NCI-H2107 (cell line): ENCODE measurements at regions not wholly inside any gene's neighbourhood (a gene's known extent, or its start where the extent isn't known, plus 50 kb on each side); places are given as distances from the start of the nearest gene placed in this dataset.
"Not testable (repeated sequence)": the region's sequence is repeated elsewhere in the genome, so short reads cannot be mapped to it uniquely, and the experiment has no call there.

Experiments used
- DNase-seq: peaks from one replicate; lab custom pipeline; 2025; lab: John Stamatoyannopoulos, UW

DNA sequence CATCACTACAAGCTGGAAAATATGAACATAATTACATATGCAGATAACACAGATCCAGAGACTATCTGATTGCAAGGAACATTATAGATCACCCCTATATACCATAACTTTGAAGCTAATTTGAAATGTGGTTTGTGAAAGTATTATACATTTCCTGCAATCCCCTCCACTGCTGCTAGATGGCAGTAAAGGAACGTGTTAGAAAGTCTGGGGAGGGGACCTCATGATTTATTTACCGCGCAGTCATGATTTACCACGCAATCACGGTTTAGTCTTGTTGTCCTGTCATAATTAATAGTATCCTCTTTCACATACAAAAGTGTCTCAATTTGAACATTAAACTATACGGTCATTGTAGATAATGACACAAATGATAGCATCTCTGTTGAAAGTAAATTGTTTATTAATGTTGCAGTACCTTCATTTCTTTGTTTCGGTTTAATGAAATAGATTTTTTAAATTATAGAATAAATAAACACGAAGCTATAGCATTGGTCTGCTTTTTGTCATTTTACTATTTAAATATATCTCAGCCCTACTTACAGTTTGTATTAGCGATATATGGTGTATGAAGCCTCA lies 145.3 kb upstream of the PRSS1 start:
- no peak for DNase-seq

DNA sequence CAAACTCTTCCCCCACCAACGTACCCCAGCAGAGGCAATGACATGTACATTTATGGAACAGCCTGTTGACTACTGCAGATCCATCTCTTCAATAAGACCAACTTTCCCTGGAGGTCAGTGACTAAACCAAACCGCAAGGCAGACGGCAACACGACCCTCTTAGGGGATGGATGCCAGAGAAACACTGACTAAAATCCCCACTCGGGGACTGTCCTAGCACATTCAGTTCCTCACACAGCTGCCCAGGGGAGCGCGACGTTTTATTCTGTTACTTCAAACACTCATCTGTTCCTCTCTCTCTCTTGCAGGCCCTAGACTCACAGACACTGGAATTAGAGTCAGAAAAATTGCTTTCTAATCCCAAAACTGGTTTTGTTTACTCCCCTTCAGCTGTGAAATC lies 146.5 kb upstream of the PRSS1 start:
- no peak for DNase-seq

DNA sequence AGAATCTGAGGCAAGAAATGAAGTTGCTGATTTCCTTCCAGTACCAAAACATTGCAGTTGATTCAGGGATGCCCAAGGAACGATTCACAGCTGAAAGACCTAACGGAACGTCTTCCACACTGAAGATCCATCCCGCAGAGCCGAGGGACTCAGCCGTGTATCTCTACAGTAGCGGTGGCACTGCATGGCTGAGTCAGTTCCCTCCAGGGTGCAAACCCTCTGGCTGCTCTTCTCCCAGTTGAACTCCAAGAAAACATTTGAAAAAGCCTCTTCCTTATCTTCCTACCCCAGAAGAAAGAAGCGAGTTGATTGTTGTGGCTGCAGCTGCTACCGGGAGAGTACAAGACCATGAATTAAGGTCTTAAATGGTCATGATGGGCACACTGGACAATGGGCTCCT lies 147.1 kb upstream of the PRSS1 start:
- DNase-seq, result no peak

DNA sequence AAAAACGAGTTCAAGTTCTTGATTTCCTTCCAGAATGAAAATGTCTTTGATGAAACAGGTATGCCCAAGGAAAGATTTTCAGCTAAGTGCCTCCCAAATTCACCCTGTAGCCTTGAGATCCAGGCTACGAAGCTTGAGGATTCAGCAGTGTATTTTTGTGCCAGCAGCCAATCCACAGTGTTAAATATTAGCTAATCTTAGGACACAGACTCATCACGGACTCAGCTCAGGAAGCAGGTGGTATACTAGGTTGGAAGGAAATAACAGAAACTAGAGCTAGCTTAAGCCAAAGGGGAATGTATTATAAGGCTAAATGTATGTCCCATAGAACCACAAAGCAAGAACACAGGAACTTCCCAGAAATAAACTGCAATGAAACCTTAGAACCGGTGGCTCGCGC lies 151.0 kb upstream of the PRSS1 start:
- no peak for DNase-seq

DNA sequence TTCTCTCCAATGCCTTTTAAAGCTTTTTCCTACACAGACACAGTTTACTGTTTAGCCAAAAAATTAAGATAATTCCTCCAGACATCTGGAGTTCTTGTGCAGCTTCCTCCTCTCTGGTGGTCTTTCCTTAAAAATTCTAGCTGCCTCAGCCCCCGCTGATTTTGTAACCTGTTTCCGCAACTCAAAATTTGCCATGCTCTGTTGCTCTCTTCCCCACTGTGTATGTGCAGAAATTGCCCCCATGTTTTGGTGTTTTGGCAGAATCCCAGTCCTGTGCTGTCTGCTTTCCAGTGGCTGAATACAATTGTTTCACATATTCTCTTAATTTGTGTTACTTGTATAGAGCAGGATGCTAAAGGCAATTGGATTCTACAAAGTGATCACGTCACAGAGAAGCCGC lies 151.7 kb upstream of the PRSS1 start:
- DNase-seq, result no peak

DNA sequence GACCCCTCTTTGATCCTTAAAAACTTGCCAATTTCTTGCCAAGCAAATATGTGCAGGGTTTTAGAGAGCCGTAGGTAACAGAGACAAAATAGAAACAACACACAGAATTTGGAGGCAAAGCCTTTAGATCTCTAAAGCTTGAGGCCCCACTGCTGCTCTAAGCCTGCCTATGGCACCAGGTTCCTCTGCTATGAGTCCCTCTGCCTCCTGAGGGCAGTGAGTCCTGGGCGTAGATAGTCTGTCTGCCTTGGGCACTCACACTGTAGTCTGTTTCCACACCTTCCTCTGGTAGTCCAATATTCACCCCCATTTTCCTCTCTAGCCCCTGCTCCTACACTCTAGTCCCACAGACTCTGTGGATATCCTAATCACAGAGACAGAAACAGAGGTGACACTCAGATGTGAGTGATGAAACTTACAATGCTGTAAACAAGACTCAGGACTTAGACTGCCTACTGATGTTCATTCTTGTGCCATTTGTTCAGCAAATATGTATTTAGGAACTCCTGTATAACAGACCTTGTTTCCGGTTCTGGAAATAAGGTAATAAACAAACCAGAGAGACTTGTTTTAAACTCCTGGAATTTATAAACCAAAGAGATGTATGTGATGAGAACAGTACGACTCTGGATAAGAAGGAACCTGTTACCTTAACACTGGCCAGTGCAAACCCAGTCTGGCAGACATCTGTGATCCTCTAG lies 153.3 kb upstream of the PRSS1 start:
- DNase-seq, result no peak

DNA sequence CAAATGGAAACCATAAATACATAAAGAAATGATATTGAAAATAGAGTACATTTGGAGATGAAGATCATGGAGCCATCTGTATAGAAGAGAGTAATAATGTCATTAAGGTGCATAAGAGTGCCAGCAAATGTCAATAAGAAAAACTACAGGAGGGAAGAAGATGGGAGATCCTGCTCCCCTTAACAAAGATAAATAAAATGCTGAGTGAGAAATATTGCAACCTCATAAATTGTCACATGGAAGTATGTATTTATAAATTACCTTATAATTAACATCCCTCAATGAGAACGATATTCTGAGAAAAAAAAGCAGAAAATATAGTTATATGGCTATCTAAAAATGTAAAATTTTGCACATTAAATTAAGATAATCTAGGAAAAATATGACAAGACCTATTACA lies 155.2 kb upstream of the PRSS1 start:
- no peak for DNase-seq

DNA sequence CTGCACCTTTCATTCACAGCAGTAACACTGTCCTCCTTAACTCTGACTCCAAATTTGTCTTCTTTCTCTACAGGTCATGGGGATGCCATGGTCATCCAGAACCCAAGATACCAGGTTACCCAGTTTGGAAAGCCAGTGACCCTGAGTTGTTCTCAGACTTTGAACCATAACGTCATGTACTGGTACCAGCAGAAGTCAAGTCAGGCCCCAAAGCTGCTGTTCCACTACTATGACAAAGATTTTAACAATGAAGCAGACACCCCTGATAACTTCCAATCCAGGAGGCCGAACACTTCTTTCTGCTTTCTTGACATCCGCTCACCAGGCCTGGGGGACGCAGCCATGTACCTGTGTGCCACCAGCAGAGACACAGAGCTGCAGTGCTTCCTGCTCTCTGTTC lies 156.2 kb upstream of the PRSS1 start:
- DNase-seq, result no peak

DNA sequence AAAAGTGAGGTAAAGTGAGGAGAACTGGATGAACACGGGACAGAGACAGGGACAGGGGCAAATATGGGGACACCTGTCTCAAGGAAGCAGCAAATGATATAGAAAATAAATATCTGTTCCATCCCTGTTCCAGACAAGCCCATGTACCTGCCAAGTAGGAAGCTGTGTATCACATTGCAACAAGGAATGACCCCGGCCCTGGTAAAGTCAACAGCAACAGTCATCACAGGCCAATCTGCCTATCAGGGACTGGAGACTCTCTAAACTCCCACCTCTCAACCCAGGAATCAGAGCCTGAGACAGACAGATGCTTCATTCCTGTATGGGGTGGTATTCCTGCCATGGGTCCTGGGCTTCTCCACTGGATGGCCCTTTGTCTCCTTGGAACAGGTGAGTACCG lies 156.6 kb upstream of the PRSS1 start:
- no peak for DNase-seq

DNA sequence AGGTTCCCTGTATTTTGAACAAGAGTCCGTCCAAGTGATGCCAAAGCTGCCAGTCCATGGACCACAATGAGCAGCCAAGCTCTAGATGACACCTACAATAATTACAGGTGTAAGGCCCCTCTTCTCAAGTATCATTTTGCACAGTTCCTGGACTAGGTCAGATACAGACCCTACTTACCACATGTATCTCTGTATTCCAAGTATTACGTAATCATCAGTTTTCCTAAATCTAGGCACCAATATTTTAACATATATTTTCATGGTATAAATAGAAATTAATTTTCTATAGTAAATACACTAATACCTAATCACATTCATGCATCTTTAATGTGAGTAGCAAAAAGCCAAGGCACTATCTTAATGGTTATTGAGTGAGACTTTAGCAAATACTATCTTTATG lies 157.0 kb upstream of the PRSS1 start:
- no peak for DNase-seq

DNA sequence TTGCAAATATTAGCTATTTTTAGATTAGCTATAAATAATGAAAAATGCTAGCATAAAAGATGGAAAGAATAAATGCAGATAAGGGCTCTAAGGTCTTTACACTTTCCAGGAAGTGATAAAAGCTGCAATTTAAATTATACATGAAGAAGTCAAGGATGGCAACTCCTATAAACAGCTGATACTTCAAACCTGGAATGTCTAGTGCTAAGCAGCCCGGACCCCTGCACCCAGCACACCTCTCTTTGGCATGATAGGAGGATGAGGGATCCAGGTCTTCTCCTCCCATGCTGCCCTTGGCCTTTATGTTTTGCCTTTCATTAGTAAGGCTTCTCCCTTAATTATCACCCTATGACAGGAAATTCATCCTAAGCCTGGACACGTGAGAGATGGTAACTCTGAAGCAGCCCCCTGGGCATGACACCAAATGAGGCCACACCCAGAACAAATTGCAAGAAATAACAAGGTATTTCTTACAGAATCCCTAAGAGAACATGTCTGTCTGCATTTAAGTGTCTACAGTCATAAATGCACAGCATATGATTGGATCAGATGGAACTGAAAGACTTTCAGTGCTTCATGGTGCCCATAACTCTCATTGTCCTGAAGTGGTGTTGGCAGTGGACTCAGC lies 158.3 kb upstream of the PRSS1 start:
- DNase-seq, result no peak

DNA sequence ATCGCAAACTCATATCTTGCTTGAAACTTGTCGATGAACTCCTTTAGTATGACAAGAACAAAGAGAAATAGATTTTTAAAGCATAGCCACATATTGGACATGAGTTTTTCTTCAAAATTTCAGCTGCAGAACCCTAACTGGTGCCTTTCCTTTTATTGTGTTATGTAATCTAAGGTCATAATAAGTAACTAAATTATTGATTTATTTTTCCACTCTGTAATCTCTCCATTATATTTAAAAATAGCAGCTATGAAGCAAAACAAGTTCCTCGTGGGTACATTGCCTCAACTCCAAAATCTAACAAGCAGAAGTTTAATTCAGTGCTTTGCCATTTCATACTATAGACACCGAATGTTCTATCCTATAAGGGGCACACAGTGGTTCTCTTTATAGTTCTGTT lies 159.2 kb upstream of the PRSS1 start:
- no peak for DNase-seq

DNA sequence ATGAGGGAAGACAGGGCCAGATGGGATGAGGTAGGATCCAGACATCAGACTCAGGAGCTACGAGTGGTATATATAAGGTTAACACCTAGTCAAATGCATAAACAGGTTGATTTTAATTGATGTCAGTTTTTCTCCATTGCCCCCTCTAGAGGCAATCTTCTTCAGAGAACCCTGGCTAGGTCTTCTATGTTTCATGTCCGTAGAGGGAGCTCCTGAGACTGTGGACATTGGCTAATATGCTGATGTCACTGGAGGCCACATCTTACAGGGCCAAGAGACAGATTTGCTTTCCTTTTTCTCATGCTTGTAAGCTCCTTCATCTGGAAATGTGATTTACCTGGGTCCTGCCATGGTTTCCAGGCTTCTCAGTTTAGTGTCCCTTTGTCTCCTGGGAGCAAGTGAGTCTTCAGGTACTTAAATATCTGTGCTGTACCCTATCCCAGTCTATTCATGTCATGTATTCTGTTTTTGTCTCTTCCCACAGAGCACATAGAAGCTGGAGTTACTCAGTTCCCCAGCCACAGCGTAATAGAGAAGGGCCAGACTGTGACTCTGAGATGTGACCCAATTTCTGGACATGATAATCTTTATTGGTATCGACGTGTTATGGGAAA lies 161.6 kb upstream of the PRSS1 start:
- no peak for DNase-seq

DNA sequence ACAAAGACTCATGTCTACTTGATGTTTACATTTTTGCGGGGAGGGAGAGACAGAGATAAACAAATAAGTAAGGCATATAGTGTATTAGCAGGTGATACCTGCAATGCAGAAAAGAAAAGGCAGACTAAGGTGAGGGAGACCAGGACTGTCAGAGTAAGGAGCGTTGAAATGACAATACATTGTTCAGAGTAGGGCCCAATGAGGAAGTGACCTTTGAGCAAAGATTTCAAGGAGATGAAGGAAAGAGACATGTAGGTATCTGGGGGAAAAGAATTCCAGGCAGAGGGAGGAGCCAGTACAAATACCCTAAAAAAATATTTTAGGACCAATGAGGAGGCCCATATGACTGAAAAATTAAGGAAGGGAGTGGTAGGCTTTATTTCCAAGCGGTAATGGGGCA lies 162.7 kb upstream of the PRSS1 start:
- no peak for DNase-seq

DNA sequence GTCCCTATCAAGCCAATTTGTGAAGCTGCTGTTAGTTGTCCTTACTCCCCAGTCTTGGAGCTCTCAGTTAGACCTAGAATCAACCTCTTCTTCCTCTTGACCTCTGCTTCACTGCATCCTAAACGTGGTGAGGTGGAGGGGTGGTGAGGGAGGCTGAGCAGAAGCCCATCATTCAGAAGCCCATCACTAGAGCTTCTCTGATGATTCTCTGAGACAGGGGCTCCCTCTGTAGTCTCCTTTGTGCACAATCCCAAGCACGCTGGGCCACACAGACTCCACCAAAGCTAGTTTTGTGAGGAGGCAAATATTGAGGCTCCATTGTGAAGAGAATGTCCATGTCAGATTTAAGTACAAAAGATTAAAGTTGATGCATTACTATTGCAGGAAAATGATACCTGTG lies 163.8 kb upstream of the PRSS1 start:
- no peak for DNase-seq

DNA sequence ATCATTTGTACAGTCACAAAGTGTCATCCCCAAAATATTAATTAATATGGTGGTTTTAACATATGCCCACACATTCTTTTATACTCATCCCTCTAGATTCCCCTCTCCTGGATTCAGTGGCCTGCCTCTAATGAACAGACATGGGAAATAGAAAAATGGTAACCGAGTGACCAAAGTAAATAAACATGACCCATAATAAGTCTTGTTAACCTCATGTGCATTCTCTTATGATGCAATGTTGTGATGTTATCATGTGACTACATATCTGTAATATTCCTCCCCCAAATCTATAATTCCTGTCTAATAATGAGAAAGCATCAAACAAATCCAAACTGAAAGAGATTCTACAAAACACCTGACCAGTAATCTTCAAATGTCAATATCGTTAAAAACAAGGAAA lies 164.5 kb upstream of the PRSS1 start:
- no peak for DNase-seq

DNA sequence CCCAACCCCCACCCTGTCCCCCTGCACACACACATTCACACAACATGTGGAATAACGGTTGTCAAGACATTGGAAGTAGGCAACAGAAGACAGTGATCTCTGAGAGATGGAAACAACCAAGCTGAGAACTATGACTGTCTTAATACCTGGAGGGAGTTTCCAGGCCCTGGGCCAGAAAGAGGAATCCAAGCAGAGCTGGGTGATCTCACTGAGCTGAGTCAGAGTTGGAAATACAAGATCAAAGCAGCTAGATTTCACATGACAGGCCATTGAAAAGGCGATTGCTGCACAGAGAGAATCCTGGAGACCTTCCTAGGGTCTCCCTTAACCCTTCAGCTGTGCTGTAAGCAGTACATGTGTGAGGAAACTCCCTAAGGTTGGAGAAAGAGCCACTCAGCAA lies 165.8 kb upstream of the PRSS1 start:
- DNase-seq, result no peak

DNA sequence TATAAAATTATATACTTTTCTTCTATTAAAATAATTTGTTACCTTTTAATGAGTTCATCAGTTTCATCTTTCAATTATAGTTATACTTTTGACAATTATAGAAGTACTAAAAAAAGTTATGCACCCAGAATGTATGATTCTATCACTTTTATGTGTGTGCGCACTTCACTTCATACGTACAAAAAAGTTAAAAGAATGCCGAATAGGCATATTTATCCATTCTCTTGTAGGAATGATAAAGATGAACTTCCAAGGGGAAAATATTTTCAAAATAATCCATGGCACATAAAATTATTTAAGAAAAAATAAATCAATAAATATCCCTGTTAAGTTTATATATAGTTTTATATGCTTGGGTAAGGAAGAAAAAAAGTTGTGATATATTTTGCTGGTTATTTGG lies 166.9 kb upstream of the PRSS1 start:
- DNase-seq, result no peak

DNA sequence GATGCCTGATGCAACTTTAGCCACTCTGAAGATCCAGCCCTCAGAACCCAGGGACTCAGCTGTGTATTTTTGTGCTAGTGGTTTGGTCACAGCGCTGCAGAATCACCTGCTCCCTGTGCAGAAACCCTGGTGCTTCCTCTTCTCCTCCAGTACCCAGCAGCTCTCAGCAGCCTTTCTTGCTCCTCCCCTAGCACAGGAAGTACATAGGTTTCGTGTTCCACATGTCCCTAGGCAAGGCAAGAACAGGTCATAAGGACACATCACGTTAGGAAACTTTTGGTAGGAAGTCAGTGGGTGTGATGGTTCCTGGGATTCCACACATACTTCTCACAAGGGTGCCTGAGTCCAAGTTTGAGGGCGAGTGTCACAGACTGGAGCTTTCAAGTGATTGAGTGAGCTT lies 167.9 kb upstream of the PRSS1 start:
- no peak for DNase-seq

DNA sequence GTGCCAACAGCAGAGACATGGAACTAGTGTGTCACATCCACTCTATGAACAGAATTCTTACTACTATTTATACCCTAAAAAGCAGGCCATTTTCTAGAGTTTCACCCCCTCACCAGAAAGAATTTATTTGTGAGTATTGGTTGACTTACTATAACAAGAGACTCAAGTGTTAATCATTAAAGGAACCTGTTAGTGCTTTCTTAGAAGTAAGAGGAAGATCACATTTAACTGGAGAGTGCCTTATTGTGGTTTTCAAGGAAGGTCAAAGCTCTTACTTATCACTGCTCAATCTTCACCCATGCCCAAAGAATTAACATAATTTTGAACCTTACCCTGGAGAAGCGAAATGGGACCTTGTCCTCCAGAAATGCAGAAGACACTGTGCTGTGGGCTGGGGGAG lies 169.3 kb upstream of the PRSS1 start:
- DNase-seq, result no peak

DNA sequence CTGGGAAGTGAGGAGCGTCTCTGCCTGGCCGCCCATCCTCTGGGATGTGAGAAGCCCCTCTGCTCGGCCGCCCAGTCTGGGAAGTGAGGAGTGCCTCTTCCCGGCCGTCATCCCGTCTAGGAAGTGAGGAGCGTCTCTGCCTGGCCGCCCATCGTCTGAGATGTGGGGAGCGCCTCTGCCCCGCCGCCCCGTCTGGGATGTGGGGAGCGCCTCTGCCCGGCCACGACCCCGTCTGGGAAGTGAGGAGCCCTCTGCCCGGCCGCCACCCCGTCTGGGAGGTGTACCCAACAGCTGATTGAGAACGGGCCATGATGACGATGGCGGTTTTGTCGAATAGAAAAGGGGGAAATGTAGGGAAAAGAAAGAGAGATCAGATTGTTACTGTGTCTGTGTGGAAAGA lies 173.9 kb upstream of the PRSS1 start:
- not testable (repeated sequence) for DNase-seq

DNA sequence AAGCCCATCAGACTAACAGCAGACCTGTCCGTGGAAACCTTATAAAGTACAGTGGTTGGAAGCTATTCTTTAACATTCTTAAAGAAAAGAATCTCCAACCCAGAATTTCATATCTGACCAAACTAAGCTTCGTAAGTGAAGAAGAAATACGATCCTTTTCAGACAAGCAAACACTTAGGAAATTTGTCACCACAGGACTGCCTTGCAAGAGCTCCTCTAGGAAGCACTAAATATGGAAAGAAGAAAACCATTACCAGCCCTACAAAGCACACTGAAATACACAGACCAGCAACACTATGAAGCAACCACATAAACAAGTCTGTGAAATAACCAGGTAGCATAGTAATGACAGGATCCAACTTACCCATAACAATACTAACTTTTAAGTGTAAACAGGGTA lies 177.7 kb upstream of the PRSS1 start:
- no peak for DNase-seq

DNA sequence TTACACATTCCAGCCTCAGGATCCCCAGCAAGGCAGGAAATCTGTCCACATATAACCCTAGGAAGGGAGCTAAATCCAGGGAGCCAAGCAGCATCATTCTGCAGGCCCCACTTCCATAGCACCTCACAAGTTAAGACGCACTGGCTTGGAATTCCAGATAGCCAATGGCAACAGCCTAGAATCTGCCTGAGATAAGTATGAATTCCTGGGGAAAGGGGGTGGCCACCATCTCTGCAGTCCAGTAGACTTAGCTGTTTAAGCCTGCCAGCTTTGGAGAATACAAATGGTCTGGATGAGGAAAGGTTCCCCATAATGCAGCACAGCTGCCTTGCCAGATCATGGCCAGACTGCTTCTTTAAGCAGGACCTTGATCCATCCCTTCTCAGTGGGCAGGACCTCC lies 179.4 kb upstream of the PRSS1 start:
- DNase-seq, result no peak
